ENCODE measurements at regions not wholly inside any gene's neighbourhood (a gene's known extent, or its start where the extent isn't known, plus 50 kb on each side); places are given as distances from the start of the nearest gene placed in this dataset.

- DNase-seq: no peak
- Histone ChIP-seq H3K4me1 (no peaks in the 10 kb centered on the region; the same call in 1 of the 2 replicates), H3K4me3 (ENCODE audit: low read depth, low read length) (no peak overlapping the region), H3K27me3 (no peaks in the 10 kb centered on the region), H3K9me3 (no peaks in the 10 kb centered on the region), H3K36me3 (no peaks in the 10 kb centered on the region)
- no peak for TF ChIP-seq CTCF (IDR thresholded peaks at IDR 0.05; ENCODE audit: low read depth, low read length)
Measured at GRCh38 chr4:128590773-128591172, 218.7 kb upstream of the JADE1 start.

GRCh38 chr4:128590034-128590740 is 219.3 kb upstream of the JADE1 start:
- DNase-seq: no peak
- no peak overlapping the region for H3K4me3 ChIP-seq (ENCODE audit: low read depth, low read length)
- no peak for TF ChIP-seq CTCF (IDR thresholded peaks at IDR 0.05; ENCODE audit: low read depth, low read length)
- H3K9me3 ChIP-seq: no peaks in the 10 kb centered on the region
- no peaks in the 10 kb centered on the region for H3K27me3 ChIP-seq
- no peaks in the 10 kb centered on the region for H3K36me3 ChIP-seq
- no peaks in the 10 kb centered on the region; the same call in 1 of the 2 replicates for H3K4me1 ChIP-seq

- Histone ChIP-seq H3K36me3 (no peaks in the 10 kb centered on the region), H3K27me3 (no peaks in the 10 kb centered on the region), H3K9me3 (no peaks in the 10 kb centered on the region), H3K4me1 (no peaks in the 10 kb centered on the region; the same call in 1 of the 2 replicates), H3K4me3 (ENCODE audit: low read depth, low read length) (no peak overlapping the region)
- DNase-seq: no peak
- no peak for TF ChIP-seq CTCF (IDR thresholded peaks at IDR 0.05; ENCODE audit: low read depth, low read length)
Measured at GRCh38 chr4:128589384-128589965, 220.0 kb upstream of the JADE1 start.

- H3K4me1 ChIP-seq: no peaks in the 10 kb centered on the region; the same call in 1 of the 2 replicates
- no peak for DNase-seq
- no peak overlapping the region for H3K4me3 ChIP-seq (ENCODE audit: low read depth, low read length)
- no peaks in the 10 kb centered on the region for H3K9me3 ChIP-seq
- H3K36me3 ChIP-seq: no peaks in the 10 kb centered on the region
- no peaks in the 10 kb centered on the region for H3K27me3 ChIP-seq
- no peak for TF ChIP-seq CTCF (IDR thresholded peaks at IDR 0.05; ENCODE audit: low read depth, low read length)
Measured at GRCh38 chr4:128587382-128587781, 222.1 kb upstream of the JADE1 start.

- TF ChIP-seq CTCF (IDR thresholded peaks at IDR 0.05; ENCODE audit: low read depth, low read length): no peak
- Histone ChIP-seq H3K36me3 (no peaks in the 10 kb centered on the region), H3K4me1 (no peaks in the 10 kb centered on the region; the same call in 1 of the 2 replicates), H3K9me3 (no peaks in the 10 kb centered on the region), H3K4me3 (ENCODE audit: low read depth, low read length) (no peak overlapping the region), H3K27me3 (no peaks in the 10 kb centered on the region)
- peak; percentile 32 for DNase-seq
Measured at GRCh38 chr4:128583753-128584712, 225.5 kb upstream of the JADE1 start.

All from BE2C (cell line).